ENCODE measurements at regions not wholly inside any gene's neighbourhood (a gene's known extent, or its start where the extent isn't known, plus 50 kb on each side); places are given as distances from the start of the nearest gene placed in this dataset.

GRCh38 chr7:3241686-3242258 lies 59.3 kb upstream of the SDK1 start:
- TF ChIP-seq, protein P1, sequence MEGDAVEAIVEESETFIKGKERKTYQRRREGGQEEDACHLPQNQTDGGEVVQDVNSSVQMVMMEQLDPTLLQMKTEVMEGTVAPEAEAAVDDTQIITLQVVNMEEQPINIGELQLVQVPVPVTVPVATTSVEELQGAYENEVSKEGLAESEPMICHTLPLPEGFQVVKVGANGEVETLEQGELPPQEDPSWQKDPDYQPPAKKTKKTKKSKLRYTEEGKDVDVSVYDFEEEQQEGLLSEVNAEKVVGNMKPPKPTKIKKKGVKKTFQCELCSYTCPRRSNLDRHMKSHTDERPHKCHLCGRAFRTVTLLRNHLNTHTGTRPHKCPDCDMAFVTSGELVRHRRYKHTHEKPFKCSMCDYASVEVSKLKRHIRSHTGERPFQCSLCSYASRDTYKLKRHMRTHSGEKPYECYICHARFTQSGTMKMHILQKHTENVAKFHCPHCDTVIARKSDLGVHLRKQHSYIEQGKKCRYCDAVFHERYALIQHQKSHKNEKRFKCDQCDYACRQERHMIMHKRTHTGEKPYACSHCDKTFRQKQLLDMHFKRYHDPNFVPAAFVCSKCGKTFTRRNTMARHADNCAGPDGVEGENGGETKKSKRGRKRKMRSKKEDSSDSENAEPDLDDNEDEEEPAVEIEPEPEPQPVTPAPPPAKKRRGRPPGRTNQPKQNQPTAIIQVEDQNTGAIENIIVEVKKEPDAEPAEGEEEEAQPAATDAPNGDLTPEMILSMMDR (IDR thresholded peaks at IDR 0.05; ENCODE audit: low read depth, low read length) = no peak
- no peak for TF ChIP-seq EZH2phosphoT487 (IDR thresholded peaks at IDR 0.05; ENCODE audit: low read depth)
